HG02970 (cell line): ENCODE measurements at regions not wholly inside any gene's neighbourhood (a gene's known extent, or its start where the extent isn't known, plus 50 kb on each side); places are given as distances from the start of the nearest gene placed in this dataset.
"Not testable (repeated sequence)": the region's sequence is repeated elsewhere in the genome, so short reads cannot be mapped to it uniquely, and the experiment has no call there.

ENCODE experiments used
- ATAC-seq: cut with Tn5 transposase; IDR thresholded peaks from one replicate; pipeline ENCODE4 v1.9.1; 2021; ENCODE audit warnings: mild to moderate bottlenecking, moderate library complexity, moderate number of reproducible peaks; ENCODE audit not compliant: unreplicated experiment, low FRiP score

GRCh38 chr16:51875834-51876600 lies 670.9 kb downstream of the TOX3 start:
- ATAC-seq = no peak

GRCh38 chr16:51872524-51872923 lies 674.4 kb downstream of the TOX3 start:
- no peak for ATAC-seq

GRCh38 chr16:51870296-51870854 lies 676.6 kb downstream of the TOX3 start:
- no peak for ATAC-seq

GRCh38 chr16:51869176-51869575 lies 677.8 kb downstream of the TOX3 start:
- ATAC-seq = no peak

GRCh38 chr16:51868631-51869030 lies 678.3 kb downstream of the TOX3 start:
- no peak for ATAC-seq

GRCh38 chr16:51867386-51868065 lies 679.4 kb downstream of the TOX3 start:
- ATAC-seq = no peak

- ATAC-seq = no peak
Measured at GRCh38 chr16:51864575-51864974, 682.4 kb downstream of the TOX3 start.

- no peak for ATAC-seq
Measured at GRCh38 chr16:51854401-51854951, 692.5 kb downstream of the TOX3 start.

GRCh38 chr16:51853586-51853985 lies 693.4 kb downstream of the TOX3 start:
- ATAC-seq = no peak

- no peak for ATAC-seq
Measured at GRCh38 chr16:51852892-51853291, 694.1 kb downstream of the TOX3 start.

- ATAC-seq = no peak
Measured at GRCh38 chr16:51851111-51851510, 695.8 kb downstream of the TOX3 start.

GRCh38 chr16:51849715-51850114 lies 697.2 kb downstream of the TOX3 start:
- no peak for ATAC-seq

- no peak for ATAC-seq
Measured at GRCh38 chr16:51845586-51846305, 694.7 kb upstream of the SALL1 start.

- no peak for ATAC-seq
Measured at GRCh38 chr16:51839727-51840462, 688.8 kb upstream of the SALL1 start.

- no peak for ATAC-seq
Measured at GRCh38 chr16:51834794-51835193, 683.7 kb upstream of the SALL1 start.

GRCh38 chr16:51834133-51834532 lies 683.1 kb upstream of the SALL1 start:
- no peak for ATAC-seq

GRCh38 chr16:51831595-51832367 lies 680.7 kb upstream of the SALL1 start:
- ATAC-seq = no peak

- not testable (repeated sequence) for ATAC-seq
Measured at GRCh38 chr16:51831034-51831433, 680.0 kb upstream of the SALL1 start.

- ATAC-seq = no peak
Measured at GRCh38 chr16:51825779-51826178, 674.7 kb upstream of the SALL1 start.
